OCI-LY1 (cell line): ENCODE measurements at regions not wholly inside any gene's neighbourhood (a gene's known extent, or its start where the extent isn't known, plus 50 kb on each side); places are given as distances from the start of the nearest gene placed in this dataset.

Source experiments
- EZH2 ChIP-seq: fragments of 200-600 bp; sonication (generic), shearing (Covaris generic); IDR thresholded peaks from 2 replicates; pipeline ENCODE4 v1.8.0; 2017; ENCODE audit warnings: borderline replicate concordance, mixed run types, mild to moderate bottlenecking, antibody characterized with exemption, low read length, moderate library complexity, mixed read lengths
- TF ChIP-seq, protein P1 (sequence below): fragments of 200-600 bp; sonication (generic), shearing (Covaris generic); IDR thresholded peaks from 2 replicates; pipeline ENCODE4 v1.5.1; 2017; ENCODE audit warnings: mild to moderate bottlenecking, antibody characterized with exemption, low read length, moderate library complexity, mixed read lengths

DNA sequence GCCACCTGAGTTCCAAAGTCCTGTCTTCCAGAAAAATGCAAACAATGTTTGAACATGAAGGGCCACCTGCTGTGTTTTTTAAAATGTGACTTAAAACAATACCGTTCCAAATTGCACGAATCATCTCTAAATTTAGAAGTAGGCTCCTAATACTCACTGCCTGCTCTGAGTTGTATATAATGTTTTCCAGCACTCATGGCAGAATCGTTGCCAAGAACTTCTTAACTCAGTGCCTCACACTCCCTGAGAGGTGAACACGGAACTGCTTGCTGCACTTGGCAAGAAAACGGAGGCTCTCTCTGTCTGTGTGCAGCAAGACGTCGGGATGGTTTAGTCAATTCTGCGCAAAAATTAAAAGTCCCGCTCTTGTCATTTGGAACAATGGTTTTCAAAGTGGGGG, 757.3 kb upstream of the AUTS2 start:
- TF ChIP-seq, protein P1, sequence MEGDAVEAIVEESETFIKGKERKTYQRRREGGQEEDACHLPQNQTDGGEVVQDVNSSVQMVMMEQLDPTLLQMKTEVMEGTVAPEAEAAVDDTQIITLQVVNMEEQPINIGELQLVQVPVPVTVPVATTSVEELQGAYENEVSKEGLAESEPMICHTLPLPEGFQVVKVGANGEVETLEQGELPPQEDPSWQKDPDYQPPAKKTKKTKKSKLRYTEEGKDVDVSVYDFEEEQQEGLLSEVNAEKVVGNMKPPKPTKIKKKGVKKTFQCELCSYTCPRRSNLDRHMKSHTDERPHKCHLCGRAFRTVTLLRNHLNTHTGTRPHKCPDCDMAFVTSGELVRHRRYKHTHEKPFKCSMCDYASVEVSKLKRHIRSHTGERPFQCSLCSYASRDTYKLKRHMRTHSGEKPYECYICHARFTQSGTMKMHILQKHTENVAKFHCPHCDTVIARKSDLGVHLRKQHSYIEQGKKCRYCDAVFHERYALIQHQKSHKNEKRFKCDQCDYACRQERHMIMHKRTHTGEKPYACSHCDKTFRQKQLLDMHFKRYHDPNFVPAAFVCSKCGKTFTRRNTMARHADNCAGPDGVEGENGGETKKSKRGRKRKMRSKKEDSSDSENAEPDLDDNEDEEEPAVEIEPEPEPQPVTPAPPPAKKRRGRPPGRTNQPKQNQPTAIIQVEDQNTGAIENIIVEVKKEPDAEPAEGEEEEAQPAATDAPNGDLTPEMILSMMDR, result no peak
- TF ChIP-seq EZH2, result no peak
